Breast epithelium (tissue), 4 donors: ENCODE measurements at regions not wholly inside any gene's neighbourhood (a gene's known extent, or its start where the extent isn't known, plus 50 kb on each side); places are given as distances from the start of the nearest gene placed in this dataset.
A peak's percentile ranks its signal among the peaks of the same experiment; 100 is the strongest.

ENCODE experiments used
- DNase-seq, 2 donors: peaks; one replicate each; pipeline ENCODE4 v3.0.0-alpha.2; 2019; ENCODE audit warnings: low spot score in 2 of 2
- H3K27ac ChIP-seq, 2 donors: fragments of 200-600 bp; sonication (generic) in 1 of 2; one replicate each; pipeline ENCODE4 v1.5.1; 2016 to 2019; ENCODE audit warnings: mild to moderate bottlenecking in 1 of 2
- H3K27me3 ChIP-seq, 2 donors: fragments of 200-600 bp; sonication (generic) in 1 of 2; one replicate each; pipeline versions ENCODE4 v1.5.1 to v1.6.0; 2017 to 2019; ENCODE audit warnings: control low read depth in 1 of 2, mild to moderate bottlenecking in 1 of 2
- H3K36me3 ChIP-seq: fragments of 200-600 bp; one replicate; pipeline ENCODE4 v1.5.1; 2019
- H3K4me1 ChIP-seq, 2 donors: fragments of 200-600 bp; sonication (generic); one replicate each; pipeline ENCODE4 v1.5.1; 2016 to 2019; ENCODE audit warnings: control low read depth in 1 of 2
- H3K4me3 ChIP-seq, 3 donors: fragments of 200-600 bp; sonication (generic); 1 replicate in 2 of 3; 2 replicates in 1 of 3; pipeline ENCODE4 v1.5.1; 2016 to 2019; ENCODE audit warnings: mild to moderate bottlenecking in 3 of 3, moderate library complexity in 2 of 3
- H3K9me3 ChIP-seq, 2 donors: fragments of 200-600 bp; sonication (generic) in 1 of 2; one replicate each; pipeline ENCODE4 v1.5.1; 2016 to 2019; ENCODE audit warnings: control low read depth in 1 of 2
- POLR2A ChIP-seq: fragments of 450-650 bp; IDR thresholded peaks from one replicate; pipeline ENCODE4 v1.6.1; 2016; ENCODE audit warnings: antibody characterized with exemption, mild to moderate bottlenecking, moderate library complexity
- POLR2AphosphoS5 ChIP-seq, 3 donors: sonication (generic); formaldehyde crosslinking; IDR thresholded peaks; one replicate each; pipeline ENCODE4 v1.6.1; 2017; ENCODE audit warnings: antibody characterized with exemption in 3 of 3
- intact Hi-C: fragments of 100-400 bp; cut with DNase I; formaldehyde crosslinking; loops from one replicate; pipeline ENCODE4 v1.15.1; 2023; ENCODE audit warnings: low total_unique reads
- TF ChIP-seq, protein P1 (sequence below), 3 donors: fragments of 450-650 bp; IDR thresholded peaks; one replicate each; pipeline ENCODE4 v1.5.1; 2016 to 2017; ENCODE audit warnings: antibody characterized with exemption in 3 of 3, mild to moderate bottlenecking in 3 of 3, moderate library complexity in 3 of 3

DNA sequence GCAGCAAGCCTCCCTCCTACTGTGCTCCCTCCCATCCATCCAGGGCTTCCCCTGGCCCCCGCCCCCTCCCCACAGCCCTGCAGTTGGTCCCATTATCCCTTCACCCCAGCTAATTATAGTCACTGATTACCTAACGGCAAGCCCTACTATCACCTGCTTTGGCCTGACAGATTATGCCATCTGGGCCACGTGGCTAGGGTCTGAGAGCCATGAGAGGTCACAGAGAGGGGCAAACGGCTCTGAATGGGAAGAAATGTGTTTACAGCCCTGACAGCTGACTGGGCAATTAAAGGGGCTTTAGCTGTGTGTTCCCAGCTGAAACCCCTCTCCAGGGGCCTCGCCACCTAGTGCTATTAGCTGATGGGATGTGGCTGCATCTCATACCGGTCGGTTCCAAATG is 134.4 kb upstream of the CPEB2 start:
- Histone ChIP-seq H3K27ac (no peak overlapping the region), H3K4me3 (no peak overlapping the region)

DNA sequence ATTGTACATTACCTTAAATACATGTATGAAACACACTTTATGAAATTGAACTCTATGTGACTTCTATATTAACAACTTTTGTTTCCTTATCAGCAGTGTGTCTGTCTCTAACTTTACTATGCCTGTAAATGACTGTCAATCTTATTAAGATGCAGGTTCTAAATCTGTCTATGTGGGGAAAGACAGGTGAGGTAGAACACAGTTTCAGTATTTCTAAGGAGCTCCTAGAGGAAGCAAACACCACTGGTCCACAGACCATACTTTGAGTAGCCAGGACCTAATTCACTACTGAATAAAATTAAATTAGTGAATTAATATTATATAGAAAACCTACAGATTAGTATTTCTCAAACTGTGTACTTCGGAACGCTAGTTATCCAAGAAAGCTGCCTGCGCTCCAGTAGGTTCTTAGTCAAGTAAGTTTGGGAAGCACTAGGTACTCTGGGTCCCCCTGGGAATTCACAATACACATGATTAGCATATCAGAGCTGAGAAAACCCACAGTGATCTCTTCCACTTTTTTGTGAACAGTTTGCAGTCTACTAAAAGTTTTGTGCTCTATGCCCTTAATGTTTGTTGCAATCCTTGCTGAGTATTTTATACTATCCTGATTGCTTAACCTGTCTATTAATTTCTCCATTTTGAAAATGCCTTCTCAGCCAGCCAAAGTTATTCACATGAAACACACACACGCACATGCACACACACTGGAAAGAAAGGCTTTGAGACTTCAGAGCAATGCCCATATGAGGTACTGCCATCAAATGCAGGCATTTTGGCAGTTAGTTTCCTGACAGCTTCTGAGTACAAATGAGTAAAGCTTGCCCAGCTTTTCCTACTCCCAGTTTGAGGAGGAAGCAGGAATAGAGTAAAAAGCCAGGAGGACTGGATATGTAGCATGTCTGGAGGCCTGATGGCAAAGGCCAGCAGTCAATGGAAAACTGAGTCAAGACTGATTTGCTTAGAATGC is 133.6 kb upstream of the CPEB2 start:
- no peak overlapping the region for H3K27ac ChIP-seq
- no peaks in the 10 kb centered on the region for H3K4me1 ChIP-seq
- TF ChIP-seq, protein P1, sequence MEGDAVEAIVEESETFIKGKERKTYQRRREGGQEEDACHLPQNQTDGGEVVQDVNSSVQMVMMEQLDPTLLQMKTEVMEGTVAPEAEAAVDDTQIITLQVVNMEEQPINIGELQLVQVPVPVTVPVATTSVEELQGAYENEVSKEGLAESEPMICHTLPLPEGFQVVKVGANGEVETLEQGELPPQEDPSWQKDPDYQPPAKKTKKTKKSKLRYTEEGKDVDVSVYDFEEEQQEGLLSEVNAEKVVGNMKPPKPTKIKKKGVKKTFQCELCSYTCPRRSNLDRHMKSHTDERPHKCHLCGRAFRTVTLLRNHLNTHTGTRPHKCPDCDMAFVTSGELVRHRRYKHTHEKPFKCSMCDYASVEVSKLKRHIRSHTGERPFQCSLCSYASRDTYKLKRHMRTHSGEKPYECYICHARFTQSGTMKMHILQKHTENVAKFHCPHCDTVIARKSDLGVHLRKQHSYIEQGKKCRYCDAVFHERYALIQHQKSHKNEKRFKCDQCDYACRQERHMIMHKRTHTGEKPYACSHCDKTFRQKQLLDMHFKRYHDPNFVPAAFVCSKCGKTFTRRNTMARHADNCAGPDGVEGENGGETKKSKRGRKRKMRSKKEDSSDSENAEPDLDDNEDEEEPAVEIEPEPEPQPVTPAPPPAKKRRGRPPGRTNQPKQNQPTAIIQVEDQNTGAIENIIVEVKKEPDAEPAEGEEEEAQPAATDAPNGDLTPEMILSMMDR (IDR thresholded peaks at IDR 0.05): no peak
- TF ChIP-seq POLR2A: no peak
- TF ChIP-seq POLR2AphosphoS5 (IDR thresholded peaks at IDR 0.05): no peak
- H3K36me3 ChIP-seq: no peaks in the 10 kb centered on the region
- H3K27me3 ChIP-seq: no peaks in the 10 kb centered on the region
- no peak for DNase-seq
- intact Hi-C loops: no loop called here
- no peak overlapping the region for H3K4me3 ChIP-seq
- H3K9me3 ChIP-seq: no peaks in the 10 kb centered on the region

More for the DNA sequence above, 134.4 kb upstream of the CPEB2 start:
- intact Hi-C loops: no loop called here
- Histone ChIP-seq H3K36me3 (no peaks in the 10 kb centered on the region), H3K4me1 (no peaks in the 10 kb centered on the region), H3K27me3 (no peaks in the 10 kb centered on the region), H3K9me3 (no peaks in the 10 kb centered on the region)
- no peak for DNase-seq
- TF ChIP-seq POLR2A: no peak
- no peak for TF ChIP-seq POLR2AphosphoS5 (IDR thresholded peaks at IDR 0.05)
- TF ChIP-seq, protein P1 (IDR thresholded peaks at IDR 0.05): no peak

DNA sequence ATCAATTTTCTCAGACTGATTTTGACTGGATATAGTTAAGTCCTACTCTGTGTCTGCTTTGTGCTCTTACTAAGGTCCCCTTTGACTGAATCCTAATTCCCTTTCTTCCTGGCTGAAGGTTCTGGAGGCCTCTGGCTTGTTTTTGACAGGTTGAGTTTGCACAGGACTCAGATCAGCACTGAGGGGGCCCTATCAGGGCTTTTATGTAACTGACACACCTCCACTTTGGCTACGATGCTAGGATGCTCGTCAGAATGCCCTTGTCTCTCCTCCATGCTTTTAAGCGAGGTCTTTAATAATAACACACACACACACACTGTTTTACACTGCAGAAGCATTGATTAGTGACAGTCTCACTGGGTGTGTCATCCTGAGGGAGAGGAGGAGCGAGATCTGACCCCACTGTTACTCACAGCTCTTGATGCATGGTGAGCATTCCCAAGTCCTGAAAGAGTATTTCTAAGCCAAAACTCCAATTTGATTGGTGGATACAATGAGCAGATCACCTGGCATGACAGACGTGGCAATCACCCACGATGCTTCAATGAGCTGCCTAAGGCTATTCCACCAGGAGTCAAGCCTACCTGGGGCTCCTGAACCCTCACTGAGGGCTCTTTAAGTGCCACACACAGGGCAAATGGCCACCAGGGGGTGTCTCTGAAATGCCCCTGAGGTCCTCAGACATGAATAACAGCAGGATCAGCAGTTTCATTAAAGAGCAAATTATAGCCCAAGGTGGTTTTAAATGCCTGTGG is 130.4 kb upstream of the CPEB2 start:
- H3K36me3 ChIP-seq: no peaks in the 10 kb centered on the region
- peak overlapping the region in 1 of 2 donors; percentile 56 for H3K27ac ChIP-seq
- TF ChIP-seq POLR2A (no peak), POLR2AphosphoS5 (IDR thresholded peaks at IDR 0.05) (no peak)
- TF ChIP-seq, protein P1 (IDR thresholded peaks at IDR 0.05): peak in 1 of 3 donors; percentile 18
- no peaks in the 10 kb centered on the region for H3K9me3 ChIP-seq
- no peak overlapping the region for H3K4me3 ChIP-seq
- no peaks in the 10 kb centered on the region for H3K27me3 ChIP-seq
- no peak for DNase-seq
- intact Hi-C loops: no loop called here
- H3K4me1 ChIP-seq: no peaks in the 10 kb centered on the region

DNA sequence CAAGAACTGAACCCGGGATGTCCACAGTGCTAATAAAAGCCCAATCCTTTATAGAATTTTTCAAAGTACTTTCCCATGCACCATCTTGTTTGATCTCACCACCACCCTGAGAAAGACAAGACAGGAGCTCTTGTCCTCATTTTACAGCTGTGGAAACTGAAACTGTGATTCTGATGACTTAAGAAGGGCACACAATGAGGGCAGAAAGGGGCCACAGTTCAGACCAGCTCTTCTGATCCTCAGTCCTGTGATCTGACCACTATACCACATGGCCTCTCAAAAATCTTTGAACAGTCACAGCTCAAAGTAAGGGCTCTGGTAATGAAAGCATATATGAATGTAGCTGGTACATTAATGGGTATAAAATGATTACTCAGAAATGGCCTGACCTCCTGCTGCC is 127.3 kb upstream of the CPEB2 start:
- TF ChIP-seq POLR2AphosphoS5 (IDR thresholded peaks at IDR 0.05) (no peak), POLR2A (no peak)
- TF ChIP-seq, protein P1 (IDR thresholded peaks at IDR 0.05): no peak

More for the DNA sequence above, 127.3 kb upstream of the CPEB2 start:
- no peak for DNase-seq
- Histone ChIP-seq H3K27ac (peak overlapping the region; percentile 23 to 46), H3K4me1 (no peaks in the 10 kb centered on the region), H3K9me3 (no peaks in the 10 kb centered on the region), H3K4me3 (no peak overlapping the region), H3K36me3 (no peaks in the 10 kb centered on the region), H3K27me3 (no peaks in the 10 kb centered on the region)
- intact Hi-C loops: no loop called here
